Ramos (cell line): ENCODE measurements at regions not wholly inside any gene's neighbourhood (a gene's known extent, or its start where the extent isn't known, plus 50 kb on each side); places are given as distances from the start of the nearest gene placed in this dataset.
"Not testable (repeated sequence)": the region's sequence is repeated elsewhere in the genome, so short reads cannot be mapped to it uniquely, and the experiment has no call there.

Experiments used
- in situ Hi-C: fragments of 300-500 bp; cut with MboI; formaldehyde crosslinking; loops from one replicate; pipeline ENCODE4 v1.14.3; 2022; ENCODE audit warnings: low sequenced_read_pairs; ENCODE audit not compliant: unreplicated experiment

DNA sequence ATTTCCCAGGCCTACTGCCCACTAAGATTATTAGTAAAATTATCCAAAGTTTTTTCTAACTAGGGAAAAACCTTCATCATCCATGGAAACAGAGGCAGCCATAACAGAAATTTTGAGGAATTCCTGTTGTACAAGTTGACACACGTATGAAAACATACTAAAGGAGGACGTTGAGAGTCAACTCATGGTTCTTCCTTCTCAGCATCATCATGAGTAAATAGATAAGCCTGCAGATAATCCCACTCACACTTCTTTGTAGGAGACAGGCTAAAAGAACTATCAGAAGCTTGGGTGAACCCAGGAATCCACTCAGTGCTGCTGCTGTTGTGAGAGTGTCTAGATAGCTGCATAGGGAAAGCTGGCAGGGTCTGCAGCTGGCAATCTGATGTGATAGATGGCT lies 694.8 kb upstream of the NR2F2 start:
- in situ Hi-C loops = no loop called here

DNA sequence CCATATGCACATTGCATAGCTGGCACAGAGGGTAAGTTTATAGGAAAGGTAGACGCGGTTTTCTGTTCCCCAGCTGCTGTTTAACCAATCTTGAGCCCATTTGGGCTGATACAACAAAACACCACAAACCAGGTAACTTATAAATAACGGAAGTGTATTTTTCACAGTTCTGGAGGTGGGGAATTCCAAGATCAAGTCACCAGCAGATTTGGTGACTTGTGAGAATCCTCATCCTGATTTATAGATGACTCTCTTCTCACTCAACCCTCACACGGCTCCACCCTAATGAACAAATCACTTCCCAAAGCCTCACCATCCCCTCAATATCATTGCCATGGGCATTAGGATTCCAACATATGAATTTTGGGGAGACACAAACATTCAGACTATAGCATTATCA lies 694.4 kb upstream of the NR2F2 start:
- in situ Hi-C loops = no loop called here

DNA sequence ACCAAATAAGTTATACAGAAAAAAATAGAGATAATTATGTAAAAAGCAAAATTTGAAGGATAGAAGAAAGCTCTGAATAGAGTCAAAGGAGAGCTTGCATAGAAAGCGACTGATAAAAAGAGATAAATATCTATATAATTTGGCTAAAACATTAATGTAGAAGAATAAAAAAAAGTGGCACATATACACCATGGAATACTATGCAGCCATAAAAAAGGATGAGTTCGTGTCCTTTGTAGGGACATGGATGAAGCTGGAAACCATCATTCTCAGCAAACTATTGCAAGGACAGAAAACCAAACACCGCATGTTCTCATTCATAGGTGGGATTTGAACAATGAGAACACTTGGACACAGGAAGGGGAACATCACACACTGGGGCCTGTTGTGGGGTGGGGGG lies 693.3 kb upstream of the NR2F2 start:
- in situ Hi-C loops = not testable (repeated sequence)

DNA sequence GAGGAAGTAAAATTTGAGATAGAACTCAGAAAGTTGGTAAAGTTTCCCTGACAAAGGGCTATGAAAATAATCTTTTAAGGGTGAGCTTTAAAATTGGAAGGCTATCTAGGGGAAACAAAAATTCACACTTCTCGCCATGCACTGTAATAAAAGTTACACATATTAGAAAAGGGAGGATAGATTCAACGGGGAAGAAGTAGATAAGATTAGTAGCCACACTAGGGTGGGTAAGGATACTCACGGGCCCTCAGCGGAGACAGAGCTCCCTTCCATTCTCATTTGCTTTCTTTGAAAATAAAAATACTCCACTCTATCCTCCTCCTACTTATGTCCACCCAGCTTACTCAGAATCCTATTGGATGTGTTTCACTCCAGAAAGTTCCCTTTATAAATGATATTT lies 691.3 kb upstream of the NR2F2 start:
- in situ Hi-C loops = no loop called here

DNA sequence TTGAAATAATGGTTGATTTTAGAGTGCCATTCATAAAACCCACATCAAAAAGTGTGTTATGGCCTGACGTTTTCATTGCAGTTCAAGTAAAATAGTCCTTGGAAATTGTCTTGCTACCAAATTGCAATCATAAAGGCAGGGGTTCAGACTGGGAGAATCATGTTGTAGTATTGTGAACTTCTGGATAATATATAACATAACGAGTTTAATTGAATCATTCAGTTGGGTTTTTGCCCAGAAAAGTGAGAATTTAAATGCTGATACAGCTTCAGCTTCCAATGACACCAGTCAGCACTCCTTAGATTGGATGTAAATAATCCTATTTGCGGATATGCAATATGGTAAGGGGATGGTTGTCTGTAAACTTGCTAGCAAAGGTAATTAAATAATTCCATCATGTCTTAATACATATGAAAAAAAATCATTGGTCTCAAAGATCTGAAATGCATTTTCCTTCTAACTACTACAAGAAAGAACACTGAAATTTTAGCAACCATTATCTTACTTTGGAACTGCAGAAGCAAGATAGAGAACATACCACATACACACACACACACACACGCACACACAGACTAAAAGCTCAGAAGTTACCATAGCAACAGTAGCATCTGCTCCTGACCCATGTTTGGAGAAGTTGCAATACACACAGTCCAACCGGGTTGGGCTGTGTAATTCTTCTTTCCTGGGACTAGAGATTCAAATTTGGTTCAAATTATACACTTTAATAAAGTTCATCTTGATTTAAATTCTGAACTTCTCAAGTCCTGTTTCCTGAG lies 686.2 kb upstream of the NR2F2 start:
- in situ Hi-C loops = no loop called here

DNA sequence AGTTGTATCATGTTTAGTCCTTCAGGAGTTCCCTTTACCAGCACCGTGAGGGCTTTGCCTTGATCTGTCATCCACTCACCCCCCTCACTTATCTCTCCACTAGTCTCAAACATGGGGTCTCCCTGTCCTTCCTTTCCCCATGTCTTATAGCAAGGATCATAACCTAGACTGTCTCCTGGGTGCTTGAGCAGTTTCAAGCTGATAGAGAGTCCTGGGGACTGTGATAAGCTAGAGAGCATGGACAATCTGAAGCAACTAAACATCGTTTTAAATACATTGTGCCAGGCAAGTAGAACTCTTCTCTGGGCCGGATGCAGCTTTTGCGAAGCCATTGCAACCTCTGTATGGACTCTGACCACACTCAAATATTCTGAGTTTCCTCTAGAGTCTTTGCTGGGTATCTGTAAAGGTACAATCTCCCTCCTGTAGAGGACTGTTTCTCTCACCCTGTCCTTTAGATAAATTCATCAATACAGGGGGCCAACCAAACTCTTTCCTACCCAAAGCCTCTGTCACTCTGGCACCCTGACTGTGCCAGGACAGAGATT lies 684.6 kb upstream of the NR2F2 start:
- in situ Hi-C loops = no loop called here

DNA sequence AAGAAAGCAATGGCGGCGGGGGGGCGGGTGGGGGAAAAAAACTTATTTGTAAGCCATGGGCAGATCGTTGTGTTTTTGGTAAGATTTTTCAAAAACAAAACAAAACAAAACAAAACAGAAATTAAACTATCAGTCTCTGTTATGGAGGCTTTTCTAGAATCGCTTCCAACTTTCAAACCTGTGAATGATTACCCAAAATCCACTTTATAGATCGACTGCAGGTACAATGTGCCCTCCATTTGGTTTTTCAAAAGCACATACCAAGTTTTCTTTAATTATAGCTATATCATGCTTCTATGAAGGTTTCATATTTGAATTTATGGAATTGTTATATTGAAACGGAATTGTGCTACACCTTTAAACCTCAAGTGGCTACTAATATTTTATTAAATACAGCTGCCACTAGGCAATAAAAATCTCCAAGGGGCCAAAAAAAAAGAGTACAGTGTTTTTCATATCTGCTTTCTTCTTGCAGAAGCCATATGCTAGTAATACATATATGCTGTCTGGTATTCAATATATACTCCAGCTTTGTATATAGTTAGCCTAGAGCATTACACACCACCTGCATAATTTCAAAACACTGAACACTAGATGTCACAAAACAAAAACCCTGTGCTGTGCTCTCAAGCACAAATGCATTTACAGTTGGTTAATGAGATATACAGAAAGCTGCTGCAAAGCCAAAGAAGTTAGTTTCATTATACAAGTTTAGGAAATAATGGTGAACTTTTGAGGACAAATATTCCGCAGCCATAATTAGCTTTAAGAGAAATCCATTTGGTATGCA lies 683.8 kb upstream of the NR2F2 start:
- in situ Hi-C loops = no loop called here

DNA sequence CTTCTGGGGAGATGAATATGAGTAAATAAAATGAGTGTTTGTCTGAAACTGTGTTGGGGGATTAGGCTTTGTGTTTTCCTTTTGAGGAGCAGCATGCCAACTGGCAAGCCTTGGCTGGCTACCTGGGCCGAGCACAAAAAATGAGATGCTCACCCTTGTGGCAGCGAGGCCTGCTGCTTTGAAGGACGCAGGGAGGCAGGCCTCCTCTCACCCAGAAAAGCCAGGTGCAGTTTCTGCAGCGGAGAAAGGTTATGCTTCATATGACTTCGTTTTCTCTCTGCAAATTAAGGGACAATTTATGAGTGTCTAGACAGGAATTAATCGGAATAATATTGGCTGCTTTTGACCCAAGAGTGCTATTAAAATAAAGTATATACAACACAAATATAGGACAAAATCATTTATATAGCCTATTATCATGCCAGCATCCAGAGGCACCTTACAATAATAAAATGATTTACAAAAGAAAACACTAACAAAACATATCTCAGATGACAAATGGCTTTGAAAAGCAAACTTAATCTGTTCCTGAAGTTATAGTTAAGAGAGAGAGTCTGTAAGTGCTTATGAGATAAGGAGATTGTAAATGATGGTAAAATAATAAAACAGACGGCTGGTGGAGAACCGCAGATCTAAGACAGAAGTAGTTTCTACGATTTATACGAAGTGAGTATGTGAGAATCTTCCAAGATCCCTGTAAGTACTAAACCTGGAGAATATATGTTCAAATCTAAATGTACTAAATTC lies 682.8 kb upstream of the NR2F2 start:
- in situ Hi-C loops = no loop called here

DNA sequence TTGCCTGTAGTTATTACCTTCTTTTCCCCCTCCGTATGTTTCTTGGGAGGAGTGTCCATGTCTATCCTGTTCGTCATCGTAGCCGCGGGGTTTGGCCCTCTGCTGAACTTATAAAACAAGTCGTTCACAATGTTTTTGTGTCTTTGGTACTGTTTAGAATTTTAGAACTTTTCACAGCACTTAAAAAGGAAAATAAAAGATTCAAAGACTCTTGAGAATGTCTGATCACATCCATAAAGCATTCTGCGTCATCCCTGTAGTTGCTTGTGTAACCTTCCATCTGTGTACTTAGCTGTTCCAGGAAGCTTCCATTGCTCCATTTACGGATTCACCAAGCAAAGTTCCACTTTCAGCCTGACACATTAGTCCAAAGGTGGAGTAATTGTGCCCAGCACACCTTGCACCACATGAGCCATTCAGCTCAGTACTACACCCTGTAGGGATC lies 677.1 kb upstream of the NR2F2 start:
- in situ Hi-C loops = no loop called here

DNA sequence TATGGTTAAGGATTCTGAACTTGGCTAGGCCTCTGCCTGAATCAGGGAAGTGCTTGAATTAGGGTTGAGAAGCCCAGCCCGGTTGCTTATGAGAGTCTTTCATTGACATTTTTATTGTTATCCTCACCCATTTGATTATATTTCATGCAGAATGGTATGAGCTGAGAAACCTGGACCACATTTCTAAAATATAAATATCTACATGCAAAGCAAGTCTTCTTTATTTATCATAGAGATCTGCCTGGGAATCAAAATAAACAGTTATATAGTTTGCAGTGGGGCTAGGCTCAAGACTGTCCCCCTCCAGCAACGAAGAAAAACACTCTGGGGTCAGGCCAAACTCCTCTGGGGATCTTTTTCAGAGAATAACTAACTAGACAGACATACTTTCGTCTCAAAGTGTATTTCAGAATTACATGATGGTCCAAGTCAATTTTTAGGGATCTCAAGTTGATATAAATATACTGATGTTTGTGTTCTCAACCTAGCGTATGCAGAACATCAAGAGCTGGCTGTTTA lies 675.4 kb upstream of the NR2F2 start:
- in situ Hi-C loops = no loop called here

DNA sequence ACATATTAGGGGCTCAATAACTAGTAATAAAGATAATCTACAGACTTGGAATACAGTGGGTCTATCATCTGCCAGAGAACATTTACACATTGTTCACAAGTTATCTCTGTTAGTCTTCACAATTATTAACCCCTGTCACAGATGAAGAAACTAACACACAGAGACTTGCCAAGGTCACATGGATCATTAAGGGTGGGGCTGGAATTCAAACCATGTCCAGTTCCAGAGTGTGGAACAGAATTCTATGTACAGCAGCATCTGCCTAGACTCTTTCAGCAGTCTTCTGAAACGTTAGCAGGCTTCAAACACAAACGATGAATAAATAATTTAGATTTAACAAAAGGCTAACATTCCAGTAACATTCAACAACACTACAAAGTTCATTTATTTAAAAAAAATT lies 673.9 kb upstream of the NR2F2 start:
- in situ Hi-C loops = no loop called here

DNA sequence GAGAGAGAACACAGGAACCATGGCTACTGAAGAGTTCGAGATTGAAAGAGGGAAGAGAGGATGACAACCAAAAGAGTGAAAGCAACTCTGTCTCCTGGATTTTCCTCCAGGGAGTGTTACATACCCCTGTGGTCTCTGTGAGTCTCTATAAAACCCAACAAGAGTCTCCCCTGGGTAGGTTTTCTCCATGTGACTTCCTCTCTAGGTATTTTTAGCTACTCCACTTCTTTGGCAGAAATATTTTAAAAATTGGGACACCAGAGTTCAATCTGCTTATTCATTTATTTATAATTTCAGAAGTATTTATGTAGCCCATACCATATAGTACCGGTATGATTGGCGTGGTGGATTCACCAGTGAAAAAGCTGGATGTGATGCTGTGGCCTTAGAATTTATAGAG lies 671.7 kb upstream of the NR2F2 start:
- in situ Hi-C loops = no loop called here

DNA sequence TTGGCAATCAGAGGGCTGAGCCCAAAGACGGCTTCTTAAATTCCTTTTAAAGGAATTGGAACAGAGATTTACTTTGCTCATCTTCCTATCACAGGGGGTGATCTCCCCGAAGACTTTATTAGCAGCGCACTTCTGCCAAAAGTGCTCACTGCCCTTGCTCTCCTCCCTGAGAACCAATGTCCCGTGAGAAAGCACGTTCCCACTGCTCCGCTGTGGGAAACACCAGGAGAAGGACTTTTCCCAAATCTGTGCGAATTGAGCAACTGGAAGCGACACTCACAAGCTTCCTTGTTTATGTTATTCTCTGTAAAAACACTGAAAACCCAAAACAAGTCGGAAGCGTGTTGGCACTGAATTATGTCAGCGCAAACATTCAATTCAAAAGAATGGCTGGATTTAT lies 670.8 kb upstream of the NR2F2 start:
- in situ Hi-C loops = no loop called here

DNA sequence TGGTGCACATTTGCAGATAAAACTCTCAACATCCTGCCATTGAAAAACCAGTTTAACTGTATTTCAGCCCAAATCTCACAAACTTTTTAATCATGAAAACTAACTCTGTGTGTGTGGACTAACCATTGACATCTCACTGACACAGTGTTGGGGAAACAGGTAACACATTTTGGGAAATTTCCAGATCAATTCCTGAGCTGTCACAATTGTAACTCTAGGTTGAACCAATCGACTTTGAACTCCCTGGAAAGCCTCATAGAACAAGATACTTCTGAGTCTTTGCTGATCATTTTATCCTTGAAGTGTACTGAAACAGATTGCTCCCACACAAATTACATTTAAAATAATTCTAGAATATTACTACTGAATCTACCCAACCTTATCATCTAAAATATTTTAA lies 667.9 kb upstream of the NR2F2 start:
- in situ Hi-C loops = no loop called here

DNA sequence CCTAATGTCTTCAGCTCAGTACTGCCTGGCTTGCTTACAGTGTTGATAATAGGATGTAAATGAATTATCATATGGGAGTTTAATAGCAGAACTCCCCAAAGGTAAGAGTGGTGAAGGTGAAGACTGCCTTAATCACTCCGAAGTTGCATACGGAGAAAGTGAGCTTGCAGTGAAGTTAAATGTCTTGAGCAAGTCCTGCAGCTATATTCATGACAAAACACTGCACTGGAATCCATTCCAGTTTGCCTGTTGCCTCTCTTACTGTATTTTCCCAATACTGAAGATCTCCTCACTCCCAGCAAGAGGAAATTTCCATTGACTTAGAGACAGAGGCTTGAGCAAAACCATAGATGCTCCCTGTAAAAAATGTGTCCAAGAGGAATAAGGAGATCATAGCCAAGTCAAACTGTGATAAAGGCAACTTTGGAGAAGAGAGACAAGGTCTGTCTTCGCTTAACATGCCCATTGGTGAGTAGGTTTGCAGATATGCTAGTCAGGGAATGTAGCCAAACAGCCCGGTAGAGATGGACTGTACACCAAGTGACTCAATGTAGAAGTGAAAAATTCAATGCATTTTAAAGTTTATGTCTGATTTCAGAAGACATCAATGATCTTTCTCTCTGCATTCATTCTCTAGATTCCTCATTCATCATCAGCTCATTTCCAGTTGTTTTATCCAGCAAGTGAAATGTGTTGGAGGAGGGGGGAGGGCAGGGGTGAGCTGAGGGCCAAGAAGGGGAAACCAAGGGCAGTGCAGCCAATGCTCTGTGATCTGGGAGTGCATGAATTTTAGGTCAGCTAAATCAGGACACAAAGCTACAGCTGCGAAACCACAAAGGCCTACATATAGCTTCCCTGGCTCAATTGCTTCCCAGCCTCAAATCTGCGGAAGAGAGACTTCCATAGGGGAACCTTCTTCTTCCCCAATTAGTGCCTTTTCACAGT lies 667.1 kb upstream of the NR2F2 start:
- in situ Hi-C loops = no loop called here

DNA sequence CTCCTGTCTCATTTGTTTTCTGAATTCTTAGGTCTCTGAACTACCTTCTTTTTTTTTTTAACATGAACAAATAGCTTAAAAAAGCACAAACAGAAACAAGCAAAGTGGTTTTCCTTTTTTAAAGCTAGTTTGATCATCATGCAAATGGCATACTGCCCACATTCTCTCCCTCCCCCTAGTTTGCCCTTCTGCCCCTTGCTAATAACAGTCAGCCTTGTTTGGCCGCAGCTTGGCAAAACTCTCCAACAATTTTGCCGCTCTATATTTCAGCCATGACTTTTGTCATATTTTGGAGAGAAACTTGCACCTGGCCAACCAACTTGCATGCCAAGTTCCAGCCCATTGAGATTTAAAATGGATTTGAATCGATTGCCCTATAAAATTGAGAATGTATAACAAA lies 666.0 kb upstream of the NR2F2 start:
- in situ Hi-C loops = no loop called here

DNA sequence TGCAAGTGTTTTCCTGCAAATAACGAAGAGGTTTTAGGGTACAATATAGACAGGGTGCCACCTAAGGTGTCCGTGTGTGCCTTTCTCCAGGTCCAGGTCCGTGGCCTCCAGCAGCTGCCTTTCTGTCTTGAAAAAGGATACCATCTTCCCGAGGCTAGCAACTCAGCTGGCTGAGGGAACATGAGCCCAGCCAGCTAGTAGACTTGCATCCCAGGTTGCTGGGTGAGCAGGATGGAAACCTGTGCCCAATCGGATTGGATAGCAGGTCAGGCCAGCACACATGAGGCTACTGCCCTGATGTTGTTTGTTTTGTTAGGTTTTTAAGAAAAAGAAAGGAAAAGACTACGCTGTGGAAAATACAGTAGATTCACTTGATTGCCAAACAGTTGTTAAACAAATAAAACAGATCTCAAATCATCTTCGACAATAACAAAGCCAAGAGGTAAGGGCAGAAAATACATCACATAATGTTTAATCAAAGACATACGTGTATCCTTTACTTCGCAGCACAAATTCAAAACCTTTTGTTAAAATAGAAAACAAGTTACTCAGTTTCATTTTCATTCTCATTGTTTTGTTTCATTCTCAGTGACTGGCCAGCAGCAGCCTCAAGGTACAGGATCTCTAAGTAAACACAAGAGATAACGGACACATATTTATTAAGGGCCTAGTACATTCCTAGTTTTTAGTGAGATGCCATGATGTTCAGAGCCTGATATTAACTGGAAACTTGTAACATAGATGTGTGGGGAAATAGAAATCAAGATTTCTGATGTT lies 661.2 kb upstream of the NR2F2 start:
- in situ Hi-C loops = no loop called here

DNA sequence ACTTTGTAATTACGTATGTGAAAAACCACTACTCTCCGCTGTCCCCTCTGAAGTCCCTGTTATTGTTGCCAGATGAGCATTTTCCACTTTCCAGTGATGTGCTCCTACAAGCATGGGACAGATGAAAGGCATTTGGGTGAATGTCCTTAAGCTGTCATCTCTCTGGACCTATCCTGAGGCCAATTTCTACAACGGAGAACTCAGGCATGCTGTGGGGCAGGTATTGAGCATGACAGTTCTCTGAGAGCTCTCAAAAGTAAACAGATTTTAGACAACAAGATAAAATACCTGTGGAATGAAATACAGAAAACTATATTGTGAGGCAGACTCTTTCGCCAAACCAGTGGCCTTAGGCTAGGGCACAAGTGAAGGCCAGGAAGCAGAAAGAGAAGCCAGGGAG lies 656.5 kb upstream of the NR2F2 start:
- in situ Hi-C loops = no loop called here

DNA sequence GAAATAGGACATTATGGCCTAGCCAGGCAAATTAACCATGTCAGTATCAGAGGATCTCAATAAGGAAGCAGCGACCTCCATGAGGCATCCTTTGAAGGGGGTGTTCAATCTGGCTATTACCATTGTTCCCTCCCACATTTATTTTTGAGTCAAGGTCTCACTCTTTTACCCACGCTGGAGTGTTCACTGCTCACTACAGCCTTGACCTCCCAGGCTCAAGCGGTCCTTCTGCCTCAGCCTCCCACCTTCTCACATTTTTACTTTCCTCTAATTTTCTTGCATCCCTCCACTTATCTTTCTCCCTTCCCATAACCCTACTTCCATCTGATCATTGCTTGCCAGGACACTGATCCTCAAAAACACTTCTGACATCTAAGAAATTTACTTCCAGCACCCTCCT lies 654.0 kb upstream of the NR2F2 start:
- in situ Hi-C loops = no loop called here
